Esophagus mucosa (tissue), 1 donor: ENCODE measurements at regions not wholly inside any gene's neighbourhood (a gene's known extent, or its start where the extent isn't known, plus 50 kb on each side); places are given as distances from the start of the nearest gene placed in this dataset.

Experiments
- ATAC-seq: fragments of 200-7000 bp; cut with Tn5 transposase; one replicate; pipeline ENCODE4 v1.9.1; 2020
- donor health status: DM: yes; HTN: yes; CAD: no.

GRCh38 chr9:126556560-126557250 lies 57.0 kb upstream of the LMX1B start:
- ATAC-seq = no peak

- peak; percentile 88 for ATAC-seq
Measured at GRCh38 chr9:126558051-126558665, 55.6 kb upstream of the LMX1B start.

- ATAC-seq = no peak
Measured at GRCh38 chr9:126559296-126559695, 54.4 kb upstream of the LMX1B start.

- no peak for ATAC-seq
Measured at GRCh38 chr9:126561582-126561981, 52.1 kb upstream of the LMX1B start.

GRCh38 chr9:126563556-126563955 lies 50.2 kb upstream of the LMX1B start:
- peak; percentile 20 for ATAC-seq
